Large intestine (tissue), 3 donors: ENCODE measurements at regions not wholly inside any gene's neighbourhood (a gene's known extent, or its start where the extent isn't known, plus 50 kb on each side); places are given as distances from the start of the nearest gene placed in this dataset.

Experiments
- DNase-seq, 2 donors: peaks; one replicate each; pipeline versions ENCODE4 v3.0.0 to v3.0.0-alpha.2; 2013
- H3K27ac ChIP-seq: one replicate; pipeline ENCODE4 v1.5.1; 2013; ENCODE audit warnings: low read length
- H3K27me3 ChIP-seq: 2 replicates; pipeline ENCODE4 v1.6.1; 2013; ENCODE audit warnings: low read length; ENCODE audit not compliant: control insufficient read depth, insufficient read depth
- H3K36me3 ChIP-seq: 2 replicates; pipeline ENCODE4 v1.6.1; 2013; ENCODE audit warnings: low read length; ENCODE audit not compliant: control insufficient read depth, insufficient read depth
- H3K4me1 ChIP-seq: one replicate; pipeline ENCODE4 v1.6.1; 2013; ENCODE audit warnings: low read length; ENCODE audit not compliant: control insufficient read depth, insufficient read depth
- H3K4me3 ChIP-seq: one replicate; pipeline ENCODE4 v1.5.1; 2013; ENCODE audit warnings: low read length
- H3K9me3 ChIP-seq: one replicate; pipeline ENCODE4 v1.6.1; 2013; ENCODE audit warnings: mild to moderate bottlenecking, low read depth, low read length, moderate library complexity; ENCODE audit not compliant: control insufficient read depth
- WGBS: methylation state at CpG from one replicate; pipeline ENCODE4 v1.1.5; 2013; ENCODE audit warnings: low lambda C conversion rate; ENCODE audit not compliant: insufficient coverage; 5-methylcytosine and 5-hydroxymethylcytosine counted together

DNA sequence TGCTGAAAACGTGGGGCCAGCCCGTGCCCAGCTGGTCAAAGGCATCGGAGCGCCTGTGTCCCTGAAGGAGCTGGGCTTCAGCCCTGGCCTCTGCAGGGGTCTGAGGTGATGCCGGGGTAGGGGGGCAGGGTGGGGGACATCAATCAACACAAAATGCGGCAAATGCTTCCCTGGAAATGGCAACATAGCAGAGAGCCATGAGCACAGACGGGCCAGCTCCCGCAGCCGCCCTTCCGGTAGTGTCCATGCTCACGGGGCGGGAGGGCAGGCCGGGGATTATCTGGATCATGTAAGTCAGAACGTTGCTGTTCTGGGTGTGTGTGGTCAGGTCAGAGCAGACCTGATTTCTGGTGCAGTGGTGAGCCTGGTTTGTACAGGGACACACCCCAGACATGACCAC, 56.5 kb upstream of the TWIST2 start:
- Histone ChIP-seq H3K4me3 (no peak overlapping the region), H3K4me1 (no peaks in the 10 kb centered on the region), H3K27ac (no peak overlapping the region), H3K36me3 (no peaks in the 10 kb centered on the region), H3K9me3 (no peaks in the 10 kb centered on the region), H3K27me3 (peaks cover 8% of the 10 kb centered on the region)
- DNase-seq, result no peak
- WGBS, result no CpG with 5 or more reads among the region's 14 CpGs

DNA sequence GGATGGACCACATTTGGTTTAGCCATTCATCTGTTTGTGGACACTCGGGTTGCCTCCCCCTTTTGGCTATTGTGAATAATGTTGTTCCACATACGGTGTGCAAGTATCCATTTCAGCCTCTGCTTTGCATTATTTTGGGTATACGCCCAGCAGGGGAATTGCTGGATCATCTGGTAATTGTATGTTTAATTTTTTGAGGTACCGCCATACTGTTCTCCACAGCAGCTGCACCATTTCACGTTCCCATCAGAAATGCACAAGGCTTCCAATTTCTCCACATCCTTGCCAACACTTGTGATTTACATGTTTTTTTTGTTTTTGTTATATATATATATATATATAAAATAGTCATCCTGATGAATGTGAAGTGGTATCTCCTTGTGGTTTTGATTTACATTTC, 54.6 kb upstream of the TWIST2 start:
- Histone ChIP-seq H3K27me3 (peaks cover 5% of the 10 kb centered on the region), H3K9me3 (no peaks in the 10 kb centered on the region), H3K36me3 (no peaks in the 10 kb centered on the region), H3K4me1 (no peaks in the 10 kb centered on the region), H3K27ac (no peak overlapping the region), H3K4me3 (no peak overlapping the region)
- DNase-seq, result no peak
- no CpG with 5 or more reads among the region's 5 CpGs for WGBS

DNA sequence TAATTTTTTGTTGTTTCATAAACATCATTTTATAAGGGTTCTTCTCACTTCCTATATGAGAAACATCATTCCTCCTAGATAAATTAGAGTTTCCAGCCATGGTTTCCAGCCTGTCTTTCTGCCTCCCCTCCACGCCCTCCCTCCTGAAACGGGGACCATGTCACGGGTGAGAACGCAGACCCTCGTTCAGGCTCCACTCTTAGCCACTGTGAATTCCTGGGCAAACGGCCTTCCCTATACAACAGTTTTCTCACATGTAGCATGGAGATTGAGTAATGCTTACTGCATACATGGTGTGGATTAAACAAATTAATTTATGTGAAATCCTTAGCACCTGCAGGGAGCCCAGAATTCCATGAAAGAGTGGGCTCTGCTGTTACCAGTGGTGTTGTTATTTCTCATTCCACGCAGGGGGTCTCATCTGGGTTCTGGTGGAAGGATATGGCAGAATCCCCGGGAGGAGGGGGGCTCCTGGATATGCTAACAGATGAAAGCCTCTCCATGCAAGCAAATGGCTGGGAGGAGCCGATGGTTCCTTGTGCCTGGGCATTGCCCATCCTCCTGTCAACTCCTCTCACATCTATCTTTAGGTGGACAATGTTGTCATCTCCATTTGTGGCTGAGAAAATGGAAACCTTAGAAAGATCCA, 54.0 kb upstream of the TWIST2 start:
- Histone ChIP-seq H3K4me1 (no peaks in the 10 kb centered on the region), H3K27ac (no peak overlapping the region), H3K36me3 (no peaks in the 10 kb centered on the region), H3K27me3 (peaks cover 5% of the 10 kb centered on the region), H3K9me3 (no peaks in the 10 kb centered on the region), H3K4me3 (no peak overlapping the region)
- WGBS, result no CpG with 5 or more reads among the region's 9 CpGs
- no peak for DNase-seq

- H3K4me3 ChIP-seq, result no peak overlapping the region
- no peak overlapping the region for H3K27ac ChIP-seq
- no peaks in the 10 kb centered on the region for H3K4me1 ChIP-seq
- H3K36me3 ChIP-seq, result no peaks in the 10 kb centered on the region
- DNase-seq, result no peak
- no peaks in the 10 kb centered on the region for H3K9me3 ChIP-seq
- peaks cover 3% of the 10 kb centered on the region for H3K27me3 ChIP-seq
- 80% methylated on average over 1 of the region's 16 CpGs for WGBS
Observed at GRCh38 chr2:238796223-238796885, 51.5 kb upstream of the TWIST2 start.

DNA sequence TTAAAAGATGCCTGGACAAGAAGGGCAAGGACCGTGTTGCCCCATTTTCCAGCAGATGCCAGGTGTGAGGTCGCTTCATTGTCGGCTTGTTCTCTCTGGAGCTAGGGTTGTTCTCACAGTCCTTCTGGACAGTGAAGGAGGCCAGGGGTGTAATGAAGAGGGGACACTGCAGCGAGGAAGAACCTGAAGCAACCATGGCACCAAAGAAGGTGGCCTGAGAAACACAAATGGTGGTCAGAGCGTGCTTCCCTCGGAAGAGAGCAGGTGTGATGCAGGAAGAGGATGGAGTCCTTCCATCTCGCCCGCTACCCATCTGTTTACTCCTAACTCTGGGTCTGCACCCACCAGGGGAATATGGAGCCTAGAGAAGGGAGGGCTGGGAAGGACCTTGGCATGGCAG, 50.3 kb upstream of the TWIST2 start:
- Histone ChIP-seq H3K36me3 (no peaks in the 10 kb centered on the region), H3K4me1 (no peaks in the 10 kb centered on the region), H3K9me3 (no peaks in the 10 kb centered on the region), H3K27me3 (peaks cover 3% of the 10 kb centered on the region), H3K27ac (no peak overlapping the region), H3K4me3 (no peak overlapping the region)
- WGBS, result no CpG with 5 or more reads among the region's 8 CpGs
- no peak for DNase-seq
